Mesendoderm (in vitro differentiated cells): ENCODE measurements at regions not wholly inside any gene's neighbourhood (a gene's known extent, or its start where the extent isn't known, plus 50 kb on each side); places are given as distances from the start of the nearest gene placed in this dataset.

ENCODE experiments used
- DNase-seq: peaks from one replicate; pipeline ENCODE4 v3.0.0; 2013
- H2AK5ac ChIP-seq: 2 replicates; pipeline ENCODE4 v1.6.1; 2013; ENCODE audit warnings: low read length, inconsistent platforms
- H2BK120ac ChIP-seq: 2 replicates; pipeline ENCODE4 v1.6.1; 2013; ENCODE audit warnings: low read depth, mild to moderate bottlenecking, low read length, moderate library complexity, mixed read lengths
- H2BK15ac ChIP-seq: replicated peaks from 2 replicates; pipeline ENCODE4 v1.6.1; 2013; ENCODE audit warnings: low read depth, mild to moderate bottlenecking, moderate library complexity
- H2BK5ac ChIP-seq: 2 replicates; pipeline ENCODE4 v1.6.1; 2013; ENCODE audit warnings: low read length, inconsistent platforms
- H3K18ac ChIP-seq: 2 replicates; pipeline ENCODE4 v1.6.1; 2013; ENCODE audit warnings: mild to moderate bottlenecking, low read length, mixed read lengths
- H3K23ac ChIP-seq: one replicate; pipeline ENCODE4 v1.6.1; 2013; ENCODE audit warnings: low read length
- H3K27ac ChIP-seq: 2 replicates; pipeline ENCODE4 v1.5.1; 2013; ENCODE audit warnings: low read depth, mild to moderate bottlenecking, inconsistent platforms, low read length, moderate library complexity
- H3K27me3 ChIP-seq: 2 replicates; pipeline ENCODE4 v1.6.1; 2013; ENCODE audit warnings: low read length, control low read depth, mild to moderate bottlenecking, inconsistent platforms; ENCODE audit not compliant: insufficient read depth, poor library complexity
- H3K36me3 ChIP-seq: 2 replicates; pipeline ENCODE4 v1.6.1; 2013; ENCODE audit warnings: low read length, inconsistent platforms; ENCODE audit not compliant: control insufficient read depth, insufficient read depth
- H3K4ac ChIP-seq: one replicate; pipeline ENCODE4 v1.6.1; 2013; ENCODE audit warnings: low read depth, mild to moderate bottlenecking, low read length, moderate library complexity
- H3K4me1 ChIP-seq: 2 replicates; pipeline ENCODE4 v1.6.1; 2013; ENCODE audit warnings: low read depth, low read length, inconsistent platforms; ENCODE audit not compliant: control insufficient read depth
- H3K4me2 ChIP-seq: 2 replicates; pipeline ENCODE4 v1.6.1; 2013; ENCODE audit warnings: low read length
- H3K4me3 ChIP-seq: 2 replicates; pipeline ENCODE4 v1.5.1; 2013; ENCODE audit warnings: mild to moderate bottlenecking, low read length
- H3K56ac ChIP-seq: one replicate; pipeline ENCODE4 v1.6.1; 2013; ENCODE audit warnings: low read length
- H3K79me1 ChIP-seq: 2 replicates; pipeline ENCODE4 v1.6.1; 2013; ENCODE audit warnings: low read length, inconsistent platforms
- H3K79me2 ChIP-seq: 2 replicates; pipeline ENCODE4 v1.6.1; 2013; ENCODE audit warnings: mild to moderate bottlenecking, low read length; ENCODE audit not compliant: control insufficient read depth, insufficient read depth
- H3K9ac ChIP-seq: 2 replicates; pipeline ENCODE4 v1.6.1; 2013; ENCODE audit warnings: low read length, inconsistent platforms
- H4K5ac ChIP-seq: one replicate; pipeline ENCODE4 v1.6.1; 2013; ENCODE audit warnings: low read length
- H4K8ac ChIP-seq: one replicate; pipeline ENCODE4 v1.6.1; 2013; ENCODE audit warnings: low read depth, mild to moderate bottlenecking, control low read depth, low read length, moderate library complexity
- WGBS: extraction: QIAGEN DNeasy Blood & Tissue Kit; methylation state at CpG from one replicate; pipeline ENCODE4 v1.1.7; 2013; ENCODE audit warnings: low lambda C conversion rate, missing lambda C conversion rate; ENCODE audit not compliant: insufficient coverage; ENCODE audit errors: extremely low coverage; 5-methylcytosine and 5-hydroxymethylcytosine counted together

- H2BK120ac ChIP-seq, result no peak overlapping the region
- no peak overlapping the region for H3K56ac ChIP-seq
- H2BK15ac ChIP-seq, result no peak overlapping the region
- H3K79me2 ChIP-seq, result no peaks in the 10 kb centered on the region
- no peak overlapping the region for H3K4ac ChIP-seq
- no peak overlapping the region for H2AK5ac ChIP-seq
- H3K27ac ChIP-seq, result no peak overlapping the region
- H2BK5ac ChIP-seq, result no peak overlapping the region
- no peak overlapping the region for H3K9ac ChIP-seq
- H4K8ac ChIP-seq, result no peak overlapping the region
- H4K5ac ChIP-seq, result no peak overlapping the region
- no peak overlapping the region for H3K18ac ChIP-seq
- H3K4me1 ChIP-seq, result no peaks in the 10 kb centered on the region
- H3K27me3 ChIP-seq, result peaks cover 2% of the 10 kb centered on the region
- no peak overlapping the region for H3K4me2 ChIP-seq
- no peaks in the 10 kb centered on the region for H3K79me1 ChIP-seq
- WGBS, result no CpG with 5 or more reads among the region's 2 CpGs
- no peak for DNase-seq
- no peak overlapping the region for H3K4me3 ChIP-seq
- H3K23ac ChIP-seq, result no peak overlapping the region
- H3K36me3 ChIP-seq, result no peaks in the 10 kb centered on the region
Measured at GRCh38 chr1:55885619-55886018, 670.5 kb upstream of the USP24 start.

- no peak overlapping the region for H3K27ac ChIP-seq
- no peak overlapping the region for H2BK120ac ChIP-seq
- no peaks in the 10 kb centered on the region for H3K79me1 ChIP-seq
- H3K79me2 ChIP-seq, result no peaks in the 10 kb centered on the region
- no peak overlapping the region for H3K4ac ChIP-seq
- peaks cover 2% of the 10 kb centered on the region for H3K27me3 ChIP-seq
- no peak overlapping the region for H3K18ac ChIP-seq
- H2BK15ac ChIP-seq, result no peak overlapping the region
- no peak overlapping the region for H2AK5ac ChIP-seq
- no peak overlapping the region for H3K4me3 ChIP-seq
- no peak overlapping the region for H3K9ac ChIP-seq
- H4K8ac ChIP-seq, result no peak overlapping the region
- no peak overlapping the region for H2BK5ac ChIP-seq
- no peak overlapping the region for H3K56ac ChIP-seq
- H3K4me2 ChIP-seq, result no peak overlapping the region
- no CpG with 5 or more reads among the region's 6 CpGs for WGBS
- H3K36me3 ChIP-seq, result no peaks in the 10 kb centered on the region
- H3K23ac ChIP-seq, result no peak overlapping the region
- no peak overlapping the region for H4K5ac ChIP-seq
- no peaks in the 10 kb centered on the region for H3K4me1 ChIP-seq
- DNase-seq, result no peak
Measured at GRCh38 chr1:55882931-55883330, 667.8 kb upstream of the USP24 start.

- no peak overlapping the region for H2BK15ac ChIP-seq
- no peaks in the 10 kb centered on the region for H3K36me3 ChIP-seq
- no peak for DNase-seq
- no CpG with 5 or more reads among the region's 11 CpGs for WGBS
- no peak overlapping the region for H4K5ac ChIP-seq
- no peaks in the 10 kb centered on the region for H3K79me2 ChIP-seq
- H3K27ac ChIP-seq, result no peak overlapping the region
- H2AK5ac ChIP-seq, result no peak overlapping the region
- H3K4me3 ChIP-seq, result no peak overlapping the region
- no peak overlapping the region for H3K18ac ChIP-seq
- no peak overlapping the region for H3K23ac ChIP-seq
- H3K9ac ChIP-seq, result no peak overlapping the region
- H3K56ac ChIP-seq, result no peak overlapping the region
- no peak overlapping the region for H3K4me2 ChIP-seq
- no peaks in the 10 kb centered on the region for H3K79me1 ChIP-seq
- H2BK5ac ChIP-seq, result no peak overlapping the region
- H2BK120ac ChIP-seq, result no peak overlapping the region
- no peaks in the 10 kb centered on the region for H3K4me1 ChIP-seq
- H4K8ac ChIP-seq, result no peak overlapping the region
- no peak overlapping the region for H3K4ac ChIP-seq
- peaks cover 2% of the 10 kb centered on the region for H3K27me3 ChIP-seq
Measured at GRCh38 chr1:55879346-55879745, 664.2 kb upstream of the USP24 start.

GRCh38 chr1:55877437-55878232, 662.5 kb upstream of the USP24 start:
- WGBS, result no CpG with 5 or more reads among the region's 6 CpGs
- Histone ChIP-seq H3K9ac (no peak overlapping the region), H4K8ac (no peak overlapping the region)

GRCh38 chr1:55876276-55877060, 661.3 kb upstream of the USP24 start:
- Histone ChIP-seq H2AK5ac (no peak overlapping the region), H3K36me3 (no peaks in the 10 kb centered on the region), H3K4me2 (no peak overlapping the region), H3K4me3 (no peak overlapping the region), H2BK15ac (no peak overlapping the region), H3K9ac (no peak overlapping the region), H3K56ac (no peak overlapping the region), H3K18ac (no peak overlapping the region), H3K23ac (no peak overlapping the region), H4K5ac (no peak overlapping the region), H2BK120ac (no peak overlapping the region), H3K27ac (no peak overlapping the region), H3K79me1 (no peaks in the 10 kb centered on the region), H3K79me2 (no peaks in the 10 kb centered on the region), H3K27me3 (no peaks in the 10 kb centered on the region), H3K4ac (no peak overlapping the region), H4K8ac (no peak overlapping the region), H3K4me1 (no peaks in the 10 kb centered on the region), H2BK5ac (no peak overlapping the region)
- WGBS, result no CpG with 5 or more reads among the region's 1 CpG
- no peak for DNase-seq

More at GRCh38 chr1:55877437-55878232, 662.5 kb upstream of the USP24 start:
- H3K23ac ChIP-seq, result no peak overlapping the region
- H3K4ac ChIP-seq, result no peak overlapping the region
- no peaks in the 10 kb centered on the region for H3K27me3 ChIP-seq
- H2AK5ac ChIP-seq, result no peak overlapping the region
- H3K4me3 ChIP-seq, result no peak overlapping the region
- no peak overlapping the region for H2BK5ac ChIP-seq
- no peak overlapping the region for H3K4me2 ChIP-seq
- no peak overlapping the region for H3K18ac ChIP-seq
- H3K56ac ChIP-seq, result no peak overlapping the region
- H3K36me3 ChIP-seq, result no peaks in the 10 kb centered on the region
- H3K4me1 ChIP-seq, result no peaks in the 10 kb centered on the region
- H3K79me2 ChIP-seq, result no peaks in the 10 kb centered on the region
- no peak overlapping the region for H2BK15ac ChIP-seq
- H3K79me1 ChIP-seq, result no peaks in the 10 kb centered on the region
- H2BK120ac ChIP-seq, result no peak overlapping the region
- DNase-seq, result no peak
- no peak overlapping the region for H3K27ac ChIP-seq
- no peak overlapping the region for H4K5ac ChIP-seq
